ENCODE measurements at regions not wholly inside any gene's neighbourhood (a gene's known extent, or its start where the extent isn't known, plus 50 kb on each side); places are given as distances from the start of the nearest gene placed in this dataset.

DNA sequence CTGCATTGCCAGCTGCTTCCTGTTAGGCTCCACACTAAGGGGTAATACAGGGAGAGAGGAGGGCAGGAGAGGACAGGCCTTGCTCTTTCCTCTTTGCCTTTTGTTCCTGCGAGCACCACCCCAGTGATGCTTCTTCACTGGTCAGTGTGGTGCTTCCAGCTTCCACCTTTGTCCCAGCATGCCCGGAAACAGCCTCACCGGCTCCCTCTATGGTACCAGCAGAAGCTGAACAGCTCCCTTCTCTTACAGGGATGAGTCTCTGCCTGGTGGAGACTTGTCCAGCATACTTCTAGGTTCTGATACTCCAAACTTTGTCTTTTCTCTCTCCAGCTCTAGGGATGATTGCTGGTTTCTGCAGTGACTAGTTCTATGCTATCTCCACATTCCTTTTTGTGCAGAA lies 413.3 kb downstream of the TSN start:
- Histone ChIP-seq H2AFZ (replicated peaks) (no peak overlapping the region), H3K79me2 (ENCODE audit: low read depth) (no peaks in the 10 kb centered on the region), H3K4me3 (no peak overlapping the region), H3K9me3 (ENCODE audit: low read depth) (no peaks in the 10 kb centered on the region), H3K27me3 (no peaks in the 10 kb centered on the region), H3F3A (ENCODE audit: low read depth) (no peaks in the 10 kb centered on the region), H4K20me1 (ENCODE audit: low read depth) (no peaks in the 10 kb centered on the region), H3K9ac (no peak overlapping the region), H3K27ac (no peak overlapping the region), H3K36me3 (no peaks in the 10 kb centered on the region), H3K4me1 (no peaks in the 10 kb centered on the region), H3K4me2 (no peak overlapping the region)
- no peak overlapping the region for H3K4me3 Mint-ChIP-seq
- H3K36me3 Mint-ChIP-seq = no peaks in the 10 kb centered on the region
- DNase-seq (ENCODE audit: low spot score) = peak; percentile 13
- H3K27ac Mint-ChIP-seq = no peak overlapping the region
- no peaks in the 10 kb centered on the region for H3K9me3 Mint-ChIP-seq
- peaks cover 2% of the 10 kb centered on the region for H3K27me3 Mint-ChIP-seq (ENCODE audit: insufficient read depth, low read depth)
- TF ChIP-seq EZH2 (IDR thresholded peaks at IDR 0.05) (no peak), EZH2phosphoT487 (IDR thresholded peaks at IDR 0.05) (no peak)
- TF ChIP-seq, protein P1, sequence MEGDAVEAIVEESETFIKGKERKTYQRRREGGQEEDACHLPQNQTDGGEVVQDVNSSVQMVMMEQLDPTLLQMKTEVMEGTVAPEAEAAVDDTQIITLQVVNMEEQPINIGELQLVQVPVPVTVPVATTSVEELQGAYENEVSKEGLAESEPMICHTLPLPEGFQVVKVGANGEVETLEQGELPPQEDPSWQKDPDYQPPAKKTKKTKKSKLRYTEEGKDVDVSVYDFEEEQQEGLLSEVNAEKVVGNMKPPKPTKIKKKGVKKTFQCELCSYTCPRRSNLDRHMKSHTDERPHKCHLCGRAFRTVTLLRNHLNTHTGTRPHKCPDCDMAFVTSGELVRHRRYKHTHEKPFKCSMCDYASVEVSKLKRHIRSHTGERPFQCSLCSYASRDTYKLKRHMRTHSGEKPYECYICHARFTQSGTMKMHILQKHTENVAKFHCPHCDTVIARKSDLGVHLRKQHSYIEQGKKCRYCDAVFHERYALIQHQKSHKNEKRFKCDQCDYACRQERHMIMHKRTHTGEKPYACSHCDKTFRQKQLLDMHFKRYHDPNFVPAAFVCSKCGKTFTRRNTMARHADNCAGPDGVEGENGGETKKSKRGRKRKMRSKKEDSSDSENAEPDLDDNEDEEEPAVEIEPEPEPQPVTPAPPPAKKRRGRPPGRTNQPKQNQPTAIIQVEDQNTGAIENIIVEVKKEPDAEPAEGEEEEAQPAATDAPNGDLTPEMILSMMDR (IDR thresholded peaks at IDR 0.05) = peak; percentile 35
- no peaks in the 10 kb centered on the region for H3K4me1 Mint-ChIP-seq

DNA sequence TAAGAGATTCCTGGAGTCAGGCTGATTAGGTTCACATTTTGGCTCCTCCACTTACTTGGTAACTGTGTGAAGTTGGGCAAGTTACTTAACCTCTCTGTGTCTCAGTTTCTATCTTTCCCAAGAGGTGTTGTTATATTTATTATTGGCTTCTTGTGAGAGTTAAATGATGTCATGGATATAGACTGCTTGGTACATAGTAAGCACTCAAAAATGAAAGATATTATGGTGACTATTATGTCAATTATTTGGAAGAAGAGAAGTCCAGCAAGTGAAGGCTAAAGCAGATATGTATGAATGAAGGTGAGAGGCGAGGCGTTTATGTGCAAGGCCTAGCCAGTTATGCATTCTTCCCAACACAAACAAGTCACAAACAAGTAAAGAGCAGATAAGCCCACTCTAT lies 417.4 kb downstream of the TSN start:
- Histone ChIP-seq H3F3A (ENCODE audit: low read depth) (no peaks in the 10 kb centered on the region), H3K79me2 (ENCODE audit: low read depth) (no peaks in the 10 kb centered on the region), H3K9ac (no peak overlapping the region), H3K36me3 (no peaks in the 10 kb centered on the region), H3K27ac (no peak overlapping the region), H3K4me1 (no peaks in the 10 kb centered on the region), H3K4me2 (no peak overlapping the region), H4K20me1 (ENCODE audit: low read depth) (no peaks in the 10 kb centered on the region), H3K9me3 (ENCODE audit: low read depth) (no peaks in the 10 kb centered on the region), H2AFZ (replicated peaks) (no peak overlapping the region), H3K4me3 (no peak overlapping the region), H3K27me3 (no peaks in the 10 kb centered on the region)
- H3K4me1 Mint-ChIP-seq = no peaks in the 10 kb centered on the region
- no peak overlapping the region for H3K4me3 Mint-ChIP-seq
- H3K27me3 Mint-ChIP-seq (ENCODE audit: insufficient read depth, low read depth) = peaks cover 4% of the 10 kb centered on the region
- DNase-seq (ENCODE audit: low spot score) = no peak
- H3K9me3 Mint-ChIP-seq = no peaks in the 10 kb centered on the region
- TF ChIP-seq EZH2 (IDR thresholded peaks at IDR 0.05) (no peak), EZH2phosphoT487 (IDR thresholded peaks at IDR 0.05) (no peak)
- TF ChIP-seq, protein P1 (IDR thresholded peaks at IDR 0.05) = no peak
- no peak overlapping the region for H3K27ac Mint-ChIP-seq
- no peaks in the 10 kb centered on the region for H3K36me3 Mint-ChIP-seq

DNA sequence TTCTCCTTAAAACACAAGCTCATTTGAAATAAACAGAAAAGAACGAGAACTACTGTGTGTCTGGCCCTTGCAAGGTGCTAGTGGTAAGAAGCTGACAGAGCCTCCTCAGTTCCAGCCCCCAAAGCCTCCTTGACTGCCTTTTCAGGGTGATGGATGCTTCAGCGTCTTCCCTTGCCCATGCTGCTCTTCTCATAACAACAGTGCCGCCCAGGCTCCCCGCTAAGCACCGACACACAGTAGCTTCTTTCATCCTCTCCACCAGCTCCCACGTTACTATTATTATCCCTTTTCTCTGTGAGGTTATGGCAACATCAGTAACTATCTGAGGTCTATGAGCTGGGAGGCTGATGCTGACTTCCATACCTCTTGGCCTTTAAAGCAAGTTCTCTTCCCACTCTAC lies 418.6 kb downstream of the TSN start:
- Histone ChIP-seq H3K36me3 (no peaks in the 10 kb centered on the region), H3K4me2 (no peak overlapping the region), H3F3A (ENCODE audit: low read depth) (no peaks in the 10 kb centered on the region), H4K20me1 (ENCODE audit: low read depth) (no peaks in the 10 kb centered on the region), H3K9me3 (ENCODE audit: low read depth) (no peaks in the 10 kb centered on the region), H3K4me3 (no peak overlapping the region), H3K4me1 (no peaks in the 10 kb centered on the region), H3K27me3 (no peaks in the 10 kb centered on the region), H3K27ac (no peak overlapping the region), H3K9ac (no peak overlapping the region), H3K79me2 (ENCODE audit: low read depth) (no peaks in the 10 kb centered on the region), H2AFZ (replicated peaks) (no peak overlapping the region)
- Mint-ChIP-seq H3K4me3 (no peak overlapping the region), H3K36me3 (no peaks in the 10 kb centered on the region), H3K27ac (no peak overlapping the region), H3K4me1 (no peaks in the 10 kb centered on the region), H3K9me3 (peaks cover 3% of the 10 kb centered on the region), H3K27me3 (ENCODE audit: insufficient read depth, low read depth) (peaks cover 4% of the 10 kb centered on the region)
- TF ChIP-seq EZH2phosphoT487 (IDR thresholded peaks at IDR 0.05) = no peak
- TF ChIP-seq EZH2 (IDR thresholded peaks at IDR 0.05) = no peak
- TF ChIP-seq, protein P1 (IDR thresholded peaks at IDR 0.05) = no peak
- DNase-seq (ENCODE audit: low spot score) = no peak

All from neural progenitor cell (in vitro differentiated cells).